Panc1 (cell line): ENCODE measurements at regions not wholly inside any gene's neighbourhood (a gene's known extent, or its start where the extent isn't known, plus 50 kb on each side); places are given as distances from the start of the nearest gene placed in this dataset.

Source experiments
- ATAC-seq: fragments of 200-7000 bp; cut with Tn5 transposase; 2 replicates; pipeline ENCODE4 v1.9.1; 2020; ENCODE audit warnings: mild to moderate bottlenecking, moderate library complexity
- BruUV-seq: library from RNA; stranded (reverse); fragments of 400-500 nt; replicated peaks from 2 replicates; lab custom pipeline; 2021; lab: Mats Ljungman, UMichigan
- CTCF ChIA-PET: fragments of 300-600 bp; sonication (Branson Sonifier 250); formaldehyde crosslinking; loops from one replicate; lab custom pipeline; 2022; ENCODE audit warnings: antibody characterized with exemption; lab: Charles Lee
- POLR2A ChIA-PET: fragments of 300-600 bp; sonication (Branson Sonifier 250); formaldehyde crosslinking; loops from one replicate; lab custom pipeline; 2022; ENCODE audit warnings: antibody characterized with exemption; lab: Charles Lee
- DNase-seq: peaks from one replicate; pipeline ENCODE4 v3.0.0-alpha.2; 2010; ENCODE audit warnings: low read depth, low spot score
- H3K27ac ChIP-seq: 2 replicates; pipeline ENCODE4 v1.5.1; 2011; ENCODE audit warnings: mild to moderate bottlenecking, low read length, inconsistent platforms
- H3K27me3 ChIP-seq: fragments of 200-500 bp; sonication (Bioruptor generic); 2 replicates; pipeline ENCODE4 v1.6.0; 2014; ENCODE audit warnings: low read length, inconsistent platforms; ENCODE audit not compliant: control insufficient read depth, insufficient read depth
- H3K36me3 ChIP-seq: fragments of 200-500 bp; sonication (Bioruptor generic); 2 replicates; pipeline ENCODE4 v1.5.1; 2014; ENCODE audit warnings: inconsistent platforms, mild to moderate bottlenecking, low read length, moderate library complexity; ENCODE audit not compliant: control insufficient read depth, insufficient read depth
- H3K4me1 ChIP-seq: 2 replicates; pipeline ENCODE4 v1.5.1; 2011; ENCODE audit warnings: inconsistent platforms, mild to moderate bottlenecking, low read length, moderate library complexity; ENCODE audit not compliant: control insufficient read depth, insufficient read depth
- H3K4me3 ChIP-seq, 2 experiments: 2 replicates each; pipeline ENCODE4 v1.5.1; 2011 to 2012; ENCODE audit warnings: low read depth in 2 of 2, low read length in 2 of 2, mild to moderate bottlenecking in 2 of 2, inconsistent platforms in 1 of 2, moderate library complexity in 1 of 2
- H3K9me3 ChIP-seq: fragments of 200-500 bp; sonication (Bioruptor generic); 2 replicates; pipeline ENCODE4 v1.5.1; 2014; ENCODE audit warnings: low read depth, mild to moderate bottlenecking, inconsistent platforms, low read length, moderate library complexity; ENCODE audit not compliant: control insufficient read depth, insufficient read depth
- POLR2AphosphoS5 ChIP-seq: IDR thresholded peaks from 2 replicates; pipeline ENCODE4 v1.6.1; 2012; ENCODE audit warnings: mild to moderate bottlenecking, low read depth, low read length, moderate library complexity
- SIN3A ChIP-seq: IDR thresholded peaks from 2 replicates; pipeline ENCODE4 v1.6.1; 2012; ENCODE audit warnings: low read depth, mild to moderate bottlenecking, low read length, moderate library complexity, borderline replicate concordance; ENCODE audit not compliant: insufficient read depth
- TCF7L2 ChIP-seq: IDR thresholded peaks from 2 replicates; pipeline ENCODE4 v1.6.1; 2011; ENCODE audit warnings: mild to moderate bottlenecking, low read depth, low read length, inconsistent platforms
- in situ Hi-C: cut with HindIII; loops from 2 replicates; pipeline ENCODE4 v1.10.0; 2016; ENCODE audit warnings: low sequenced_read_pairs, low pct_unique_long_range_greater_than_20kb
- intact Hi-C: fragments of 100-400 bp; cut with micrococcal nuclease; formaldehyde crosslinking; loops from one replicate; pipeline ENCODE4 v1.10.0; 2022; ENCODE audit not compliant: unreplicated experiment
- TF ChIP-seq, protein P1 (sequence below): fragments of 450-650 bp; IDR thresholded peaks from 2 replicates; pipeline ENCODE4 v1.5.1; 2017; ENCODE audit warnings: mild to moderate bottlenecking
- TF ChIP-seq, protein P2 (sequence below), 2 experiments: IDR thresholded peaks; 2 replicates each; pipeline ENCODE4 v1.6.1; 2011 to 2012; ENCODE audit warnings: low read depth in 2 of 2, control low read depth in 1 of 2, low read length in 1 of 2, mild to moderate bottlenecking in 1 of 2, moderate library complexity in 1 of 2; ENCODE audit not compliant: insufficient read depth in 1 of 2

DNA sequence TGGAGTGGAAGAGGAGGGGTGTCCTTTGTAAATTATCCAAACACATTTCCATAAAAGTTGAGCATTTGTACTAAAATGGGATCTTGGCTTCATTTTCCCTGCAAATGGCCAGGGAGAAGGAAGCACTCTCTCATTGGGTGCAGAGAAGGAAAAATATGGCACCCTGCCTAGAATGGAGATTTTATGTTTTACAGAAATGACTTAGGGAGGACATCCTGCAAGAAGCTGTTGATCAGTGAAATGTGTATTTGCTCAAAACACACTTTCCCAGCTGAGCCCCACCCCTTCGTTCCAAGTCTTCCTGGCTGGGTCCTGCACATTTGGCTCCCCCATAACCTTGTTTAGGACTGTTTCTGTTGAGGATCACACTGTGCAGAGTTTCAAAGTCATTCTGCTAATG, 213.5 kb upstream of the TAPT1 start:
- H3K9me3 ChIP-seq: no peaks in the 10 kb centered on the region
- in situ Hi-C loops (no loop called here), intact Hi-C loops (no loop called here)
- no peak overlapping the region for H3K4me3 ChIP-seq
- TF ChIP-seq, protein P1, sequence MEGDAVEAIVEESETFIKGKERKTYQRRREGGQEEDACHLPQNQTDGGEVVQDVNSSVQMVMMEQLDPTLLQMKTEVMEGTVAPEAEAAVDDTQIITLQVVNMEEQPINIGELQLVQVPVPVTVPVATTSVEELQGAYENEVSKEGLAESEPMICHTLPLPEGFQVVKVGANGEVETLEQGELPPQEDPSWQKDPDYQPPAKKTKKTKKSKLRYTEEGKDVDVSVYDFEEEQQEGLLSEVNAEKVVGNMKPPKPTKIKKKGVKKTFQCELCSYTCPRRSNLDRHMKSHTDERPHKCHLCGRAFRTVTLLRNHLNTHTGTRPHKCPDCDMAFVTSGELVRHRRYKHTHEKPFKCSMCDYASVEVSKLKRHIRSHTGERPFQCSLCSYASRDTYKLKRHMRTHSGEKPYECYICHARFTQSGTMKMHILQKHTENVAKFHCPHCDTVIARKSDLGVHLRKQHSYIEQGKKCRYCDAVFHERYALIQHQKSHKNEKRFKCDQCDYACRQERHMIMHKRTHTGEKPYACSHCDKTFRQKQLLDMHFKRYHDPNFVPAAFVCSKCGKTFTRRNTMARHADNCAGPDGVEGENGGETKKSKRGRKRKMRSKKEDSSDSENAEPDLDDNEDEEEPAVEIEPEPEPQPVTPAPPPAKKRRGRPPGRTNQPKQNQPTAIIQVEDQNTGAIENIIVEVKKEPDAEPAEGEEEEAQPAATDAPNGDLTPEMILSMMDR: no peak
- TF ChIP-seq, protein P2, sequence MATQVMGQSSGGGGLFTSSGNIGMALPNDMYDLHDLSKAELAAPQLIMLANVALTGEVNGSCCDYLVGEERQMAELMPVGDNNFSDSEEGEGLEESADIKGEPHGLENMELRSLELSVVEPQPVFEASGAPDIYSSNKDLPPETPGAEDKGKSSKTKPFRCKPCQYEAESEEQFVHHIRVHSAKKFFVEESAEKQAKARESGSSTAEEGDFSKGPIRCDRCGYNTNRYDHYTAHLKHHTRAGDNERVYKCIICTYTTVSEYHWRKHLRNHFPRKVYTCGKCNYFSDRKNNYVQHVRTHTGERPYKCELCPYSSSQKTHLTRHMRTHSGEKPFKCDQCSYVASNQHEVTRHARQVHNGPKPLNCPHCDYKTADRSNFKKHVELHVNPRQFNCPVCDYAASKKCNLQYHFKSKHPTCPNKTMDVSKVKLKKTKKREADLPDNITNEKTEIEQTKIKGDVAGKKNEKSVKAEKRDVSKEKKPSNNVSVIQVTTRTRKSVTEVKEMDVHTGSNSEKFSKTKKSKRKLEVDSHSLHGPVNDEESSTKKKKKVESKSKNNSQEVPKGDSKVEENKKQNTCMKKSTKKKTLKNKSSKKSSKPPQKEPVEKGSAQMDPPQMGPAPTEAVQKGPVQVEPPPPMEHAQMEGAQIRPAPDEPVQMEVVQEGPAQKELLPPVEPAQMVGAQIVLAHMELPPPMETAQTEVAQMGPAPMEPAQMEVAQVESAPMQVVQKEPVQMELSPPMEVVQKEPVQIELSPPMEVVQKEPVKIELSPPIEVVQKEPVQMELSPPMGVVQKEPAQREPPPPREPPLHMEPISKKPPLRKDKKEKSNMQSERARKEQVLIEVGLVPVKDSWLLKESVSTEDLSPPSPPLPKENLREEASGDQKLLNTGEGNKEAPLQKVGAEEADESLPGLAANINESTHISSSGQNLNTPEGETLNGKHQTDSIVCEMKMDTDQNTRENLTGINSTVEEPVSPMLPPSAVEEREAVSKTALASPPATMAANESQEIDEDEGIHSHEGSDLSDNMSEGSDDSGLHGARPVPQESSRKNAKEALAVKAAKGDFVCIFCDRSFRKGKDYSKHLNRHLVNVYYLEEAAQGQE (IDR thresholded peaks at IDR 0.05; ENCODE audit: insufficient read depth in 1 of 2, low read depth in 2 of 2, low read length in 1 of 2): no peak
- TF ChIP-seq POLR2AphosphoS5 (no peak), TCF7L2 (no peak), SIN3A (no peak)
- ATAC-seq: no peak
- POLR2A ChIA-PET: no interaction called here
- no peak for DNase-seq
- no peaks in the 10 kb centered on the region for H3K36me3 ChIP-seq
- no peaks in the 10 kb centered on the region for H3K27me3 ChIP-seq
- BruUV-seq: no TSS peak
- no peak overlapping the region for H3K27ac ChIP-seq
- H3K4me1 ChIP-seq: no peaks in the 10 kb centered on the region
- CTCF ChIA-PET: no interaction called here

DNA sequence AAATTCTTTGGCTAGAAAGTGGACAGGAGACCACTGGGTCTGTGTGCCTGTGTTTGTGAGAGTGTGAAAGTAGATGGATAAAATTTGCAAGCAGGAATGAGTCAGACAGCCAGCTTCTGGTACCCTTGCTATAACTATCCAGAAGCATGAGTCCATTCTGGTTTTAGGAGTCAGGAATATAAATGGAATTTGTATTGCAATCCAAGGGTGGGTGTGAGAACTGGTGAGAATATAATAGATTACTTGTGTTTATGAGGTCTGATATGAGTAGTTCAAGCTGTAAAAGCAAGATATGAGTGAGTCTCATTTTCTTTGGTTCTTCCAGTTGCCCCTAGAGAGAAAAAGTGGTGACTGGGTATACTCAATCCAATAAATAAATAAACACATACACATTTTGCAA, 212.7 kb upstream of the TAPT1 start:
- no peaks in the 10 kb centered on the region for H3K36me3 ChIP-seq
- H3K27me3 ChIP-seq: no peaks in the 10 kb centered on the region
- intact Hi-C loops: no loop called here
- BruUV-seq: no TSS peak
- no peak for ATAC-seq
- no peak for DNase-seq
- H3K9me3 ChIP-seq: no peaks in the 10 kb centered on the region
- no peak overlapping the region for H3K4me3 ChIP-seq
- ChIA-PET CTCF (no interaction called here), POLR2A (no interaction called here)
- TF ChIP-seq TCF7L2 (no peak), POLR2AphosphoS5 (no peak), SIN3A (no peak)
- TF ChIP-seq, protein P2 (IDR thresholded peaks at IDR 0.05; ENCODE audit: insufficient read depth in 1 of 2, low read depth in 2 of 2, low read length in 1 of 2): no peak
- TF ChIP-seq, protein P1: no peak
- H3K27ac ChIP-seq: no peak overlapping the region
- no peaks in the 10 kb centered on the region for H3K4me1 ChIP-seq
- in situ Hi-C loops: no loop called here
